Vagina (tissue), 2 donors: ENCODE measurements at regions not wholly inside any gene's neighbourhood (a gene's known extent, or its start where the extent isn't known, plus 50 kb on each side); places are given as distances from the start of the nearest gene placed in this dataset.

Experiments used
- CTCF ChIP-seq, 3 experiments: fragments of 450-650 bp in 2 of 3; fragments of 200-600 bp in 1 of 3; sonication (generic) in 1 of 3; IDR thresholded peaks; one replicate each; pipeline ENCODE4 v1.5.1; 2017 to 2019; ENCODE audit warnings: antibody characterized with exemption in 3 of 3, mild to moderate bottlenecking in 2 of 3, moderate library complexity in 2 of 3
- POLR2A ChIP-seq, 2 donors: fragments of 450-650 bp; IDR thresholded peaks; one replicate each; pipeline ENCODE4 v1.6.1; 2017; ENCODE audit warnings: antibody characterized with exemption in 2 of 2, mild to moderate bottlenecking in 2 of 2, moderate library complexity in 2 of 2
- POLR2AphosphoS5 ChIP-seq, 2 donors: sonication (generic); formaldehyde crosslinking; IDR thresholded peaks; one replicate each; pipeline ENCODE4 v1.9.0; 2017; ENCODE audit warnings: antibody characterized with exemption in 2 of 2, mild to moderate bottlenecking in 2 of 2, low read depth in 1 of 2; ENCODE audit not compliant: insufficient read depth in 1 of 2

- TF ChIP-seq CTCF (IDR thresholded peaks at IDR 0.05) (no peak), POLR2A (IDR thresholded peaks at IDR 0.05) (no peak), POLR2AphosphoS5 (IDR thresholded peaks at IDR 0.05; ENCODE audit: insufficient read depth in 1 of 2, low read depth in 1 of 2) (no peak)
Measured at GRCh38 chr1:101382135-101382534, 145.3 kb downstream of the S1PR1 start.
